ENCODE measurements at regions not wholly inside any gene's neighbourhood (a gene's known extent, or its start where the extent isn't known, plus 50 kb on each side); places are given as distances from the start of the nearest gene placed in this dataset.
"Not testable (repeated sequence)": the region's sequence is repeated elsewhere in the genome, so short reads cannot be mapped to it uniquely, and the experiment has no call there.

DNA sequence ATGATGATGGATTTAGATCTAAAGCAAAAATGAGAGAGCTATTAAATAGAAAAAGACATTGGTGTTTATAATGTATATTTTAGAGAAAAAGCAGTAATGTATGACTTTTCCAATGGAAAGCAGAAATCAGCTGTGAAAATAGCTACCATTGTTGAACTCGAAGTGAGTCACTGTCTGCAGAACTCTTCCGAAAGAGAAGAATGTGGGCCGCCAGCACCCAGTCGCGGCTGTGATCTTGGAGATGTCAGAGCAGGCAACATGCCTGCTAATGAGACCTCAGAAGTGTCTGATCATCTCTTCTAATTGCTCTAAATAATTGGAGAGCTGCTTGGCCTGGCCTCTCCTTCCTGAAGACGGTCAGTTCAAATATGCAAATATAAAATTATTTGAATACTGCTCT lies 333.6 kb upstream of the RUNX1 start:
- Histone ChIP-seq H3K36me3 (no peaks in the 10 kb centered on the region), H3K9me3 (no peaks in the 10 kb centered on the region), H3K4me3 (no peak overlapping the region), H3K4me1 (no peaks in the 10 kb centered on the region), H3K27me3 (no peaks in the 10 kb centered on the region), H3K27ac (no peak overlapping the region)
- TF ChIP-seq, protein P1, sequence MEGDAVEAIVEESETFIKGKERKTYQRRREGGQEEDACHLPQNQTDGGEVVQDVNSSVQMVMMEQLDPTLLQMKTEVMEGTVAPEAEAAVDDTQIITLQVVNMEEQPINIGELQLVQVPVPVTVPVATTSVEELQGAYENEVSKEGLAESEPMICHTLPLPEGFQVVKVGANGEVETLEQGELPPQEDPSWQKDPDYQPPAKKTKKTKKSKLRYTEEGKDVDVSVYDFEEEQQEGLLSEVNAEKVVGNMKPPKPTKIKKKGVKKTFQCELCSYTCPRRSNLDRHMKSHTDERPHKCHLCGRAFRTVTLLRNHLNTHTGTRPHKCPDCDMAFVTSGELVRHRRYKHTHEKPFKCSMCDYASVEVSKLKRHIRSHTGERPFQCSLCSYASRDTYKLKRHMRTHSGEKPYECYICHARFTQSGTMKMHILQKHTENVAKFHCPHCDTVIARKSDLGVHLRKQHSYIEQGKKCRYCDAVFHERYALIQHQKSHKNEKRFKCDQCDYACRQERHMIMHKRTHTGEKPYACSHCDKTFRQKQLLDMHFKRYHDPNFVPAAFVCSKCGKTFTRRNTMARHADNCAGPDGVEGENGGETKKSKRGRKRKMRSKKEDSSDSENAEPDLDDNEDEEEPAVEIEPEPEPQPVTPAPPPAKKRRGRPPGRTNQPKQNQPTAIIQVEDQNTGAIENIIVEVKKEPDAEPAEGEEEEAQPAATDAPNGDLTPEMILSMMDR (IDR thresholded peaks at IDR 0.05): no peak
- ATAC-seq (no peak), DNase-seq (no peak)
- intact Hi-C loops (cut with DNase I): no loop called here

DNA sequence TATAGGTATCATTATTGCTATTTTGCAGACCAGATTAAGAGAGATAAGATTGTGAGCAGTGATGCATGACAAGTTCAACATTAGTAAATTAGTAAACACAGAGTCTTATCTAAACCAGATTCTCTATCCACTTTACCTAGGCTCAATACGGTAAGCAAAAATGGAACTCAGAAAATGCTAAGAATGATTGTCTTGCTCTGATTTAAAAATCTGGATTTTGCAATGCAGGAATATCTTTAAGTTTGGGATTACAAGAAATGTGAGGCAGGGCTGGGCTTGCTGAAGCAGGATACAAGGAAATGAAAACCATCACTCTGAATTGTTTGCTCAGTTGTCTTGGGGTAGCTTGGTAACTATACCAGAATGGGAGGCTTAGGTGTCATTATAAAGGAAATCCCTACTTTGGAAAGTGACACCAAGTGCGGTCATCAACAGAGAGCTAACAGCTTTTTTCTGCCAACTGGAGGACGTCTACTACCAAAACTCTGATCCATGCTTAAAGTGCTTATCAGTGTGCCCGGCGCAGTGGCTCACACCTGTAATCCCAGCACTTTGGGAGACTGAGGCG lies 332.7 kb upstream of the RUNX1 start:
- Histone ChIP-seq H3K4me1 (no peaks in the 10 kb centered on the region), H3K27ac (no peak overlapping the region), H3K9me3 (no peaks in the 10 kb centered on the region), H3K27me3 (no peaks in the 10 kb centered on the region), H3K4me3 (no peak overlapping the region), H3K36me3 (no peaks in the 10 kb centered on the region)
- TF ChIP-seq, protein P1 (IDR thresholded peaks at IDR 0.05): no peak
- no peak for ATAC-seq
- no peak for DNase-seq
- intact Hi-C loops (cut with DNase I): no loop called here

DNA sequence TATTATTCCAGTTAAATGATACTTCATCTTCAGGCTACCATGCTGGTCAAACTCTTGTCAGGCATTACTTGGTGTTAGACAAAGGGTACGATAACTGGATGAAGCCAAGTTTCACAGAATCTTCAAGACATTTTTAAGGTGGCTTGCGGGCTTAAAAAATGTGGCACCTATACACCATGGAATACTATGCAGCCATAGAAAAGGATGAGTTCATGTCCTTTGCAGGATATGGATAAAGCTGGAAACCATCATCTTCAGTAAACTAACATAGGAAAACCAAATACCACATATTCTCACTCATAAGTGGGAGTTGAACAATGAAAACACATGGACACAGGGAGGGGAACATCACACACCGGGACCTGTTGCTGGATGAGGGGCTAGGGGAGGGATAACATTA lies 331.2 kb upstream of the RUNX1 start:
- DNase-seq; H3K4me1 ChIP-seq; H3K36me3 ChIP-seq; H3K27ac ChIP-seq; H3K9me3 ChIP-seq; H3K4me3 ChIP-seq; H3K27me3 ChIP-seq; ATAC-seq; intact Hi-C loops (cut with DNase I): not testable (repeated sequence)

DNA sequence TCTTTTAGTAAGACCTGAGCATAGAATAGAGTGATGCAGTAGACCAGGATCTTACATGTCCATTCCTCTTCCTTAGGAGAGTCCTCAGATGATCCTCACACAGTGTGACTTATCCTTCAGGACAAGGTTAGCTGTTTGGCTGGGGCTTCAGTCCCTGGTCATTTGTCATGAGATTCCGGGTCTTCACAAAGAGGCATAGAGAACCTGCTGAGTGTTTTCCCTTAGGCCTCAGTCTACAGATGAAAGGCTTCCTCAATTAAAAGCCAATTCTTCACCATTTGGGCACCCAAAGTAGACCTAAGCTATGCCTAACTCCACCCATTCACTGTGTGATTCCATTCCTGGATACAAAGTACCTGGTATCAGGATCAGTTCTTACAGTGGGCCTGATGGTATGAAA lies 329.8 kb upstream of the RUNX1 start:
- no peak for DNase-seq
- intact Hi-C loops (cut with DNase I): no loop called here

DNA sequence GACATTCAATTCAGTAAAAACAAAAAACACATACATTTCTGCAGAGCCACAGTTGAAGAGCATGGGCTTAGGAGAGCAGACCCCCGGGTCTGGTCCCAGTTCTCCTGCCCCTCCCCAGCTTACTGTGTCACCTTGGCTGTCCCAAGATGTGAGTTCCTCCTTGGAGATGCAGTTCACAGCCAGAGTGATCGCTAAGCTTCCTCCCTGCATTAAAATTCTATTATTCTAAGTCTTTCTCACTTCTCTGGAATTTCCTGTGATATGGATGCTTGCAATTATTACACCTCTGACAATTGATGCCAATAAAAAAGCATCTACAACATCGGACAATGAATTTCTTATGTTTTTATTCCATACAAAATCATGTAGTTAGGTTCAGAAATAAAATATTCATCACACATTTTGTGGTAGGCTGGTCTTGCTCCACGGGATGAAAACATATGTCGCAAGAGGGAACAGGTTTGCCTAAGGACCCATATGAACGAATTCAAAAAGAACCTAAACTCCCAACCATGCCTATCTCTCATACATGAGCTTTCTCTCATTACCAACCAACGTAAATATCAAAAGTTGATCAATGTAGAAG lies 328.5 kb upstream of the RUNX1 start:
- Histone ChIP-seq H3K27ac (no peak overlapping the region), H3K27me3 (no peaks in the 10 kb centered on the region), H3K4me3 (no peak overlapping the region), H3K4me1 (no peaks in the 10 kb centered on the region), H3K36me3 (no peaks in the 10 kb centered on the region), H3K9me3 (no peaks in the 10 kb centered on the region)
- TF ChIP-seq, protein P1 (IDR thresholded peaks at IDR 0.05): no peak
- intact Hi-C loops (cut with DNase I): no loop called here
- DNase-seq: no peak
- ATAC-seq: no peak

More for the DNA sequence above, 329.8 kb upstream of the RUNX1 start:
- H3K4me3 ChIP-seq: no peak overlapping the region
- no peaks in the 10 kb centered on the region for H3K4me1 ChIP-seq
- H3K9me3 ChIP-seq: no peaks in the 10 kb centered on the region
- no peaks in the 10 kb centered on the region for H3K36me3 ChIP-seq
- no peak for ATAC-seq
- TF ChIP-seq, protein P1 (IDR thresholded peaks at IDR 0.05): no peak
- no peak overlapping the region for H3K27ac ChIP-seq
- no peaks in the 10 kb centered on the region for H3K27me3 ChIP-seq

DNA sequence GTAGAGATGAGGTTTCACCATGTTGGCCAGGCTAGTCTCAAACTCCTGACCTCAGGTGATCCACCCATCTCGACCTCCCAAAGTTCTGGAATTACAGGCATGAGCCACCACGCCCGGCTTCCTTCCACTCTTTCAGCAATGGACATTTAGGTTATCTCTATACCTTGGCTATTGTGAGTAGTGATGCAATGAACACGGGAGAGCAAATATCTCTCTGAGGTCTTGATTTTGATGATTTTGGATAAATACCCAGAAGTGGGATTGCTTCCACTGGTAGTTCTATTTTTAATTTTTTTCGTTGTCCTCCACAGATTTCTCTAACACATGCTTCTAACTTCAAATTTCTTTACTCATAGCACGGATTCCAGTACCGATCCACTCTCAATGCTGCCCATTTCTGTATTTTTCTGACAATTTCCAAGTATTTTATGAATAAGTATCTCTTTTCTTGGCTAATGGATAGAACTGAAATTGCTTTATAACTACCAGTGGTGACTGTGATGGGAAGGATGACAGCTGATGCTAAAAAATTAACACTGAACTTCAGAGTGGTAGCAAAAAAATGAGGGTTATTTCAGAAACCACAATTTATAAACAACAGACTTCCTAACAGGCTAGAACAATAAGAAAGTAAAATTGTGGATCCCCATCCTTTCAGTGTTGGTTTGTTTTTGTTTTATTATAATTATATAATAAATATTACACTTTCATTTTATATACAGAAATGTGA lies 327.5 kb upstream of the RUNX1 start:
- TF ChIP-seq, protein P1 (IDR thresholded peaks at IDR 0.05): no peak
- no peaks in the 10 kb centered on the region for H3K36me3 ChIP-seq
- H3K4me3 ChIP-seq: no peak overlapping the region
- intact Hi-C loops (cut with DNase I): no loop called here
- no peaks in the 10 kb centered on the region for H3K27me3 ChIP-seq
- no peaks in the 10 kb centered on the region for H3K4me1 ChIP-seq
- no peak for ATAC-seq
- H3K27ac ChIP-seq: no peak overlapping the region
- H3K9me3 ChIP-seq: no peaks in the 10 kb centered on the region
- DNase-seq: no peak

All from upper lobe of right lung (tissue), 1 donor.